ENCODE measurements at regions not wholly inside any gene's neighbourhood (a gene's known extent, or its start where the extent isn't known, plus 50 kb on each side); places are given as distances from the start of the nearest gene placed in this dataset.
"Not testable (repeated sequence)": the region's sequence is repeated elsewhere in the genome, so short reads cannot be mapped to it uniquely, and the experiment has no call there.

DNA sequence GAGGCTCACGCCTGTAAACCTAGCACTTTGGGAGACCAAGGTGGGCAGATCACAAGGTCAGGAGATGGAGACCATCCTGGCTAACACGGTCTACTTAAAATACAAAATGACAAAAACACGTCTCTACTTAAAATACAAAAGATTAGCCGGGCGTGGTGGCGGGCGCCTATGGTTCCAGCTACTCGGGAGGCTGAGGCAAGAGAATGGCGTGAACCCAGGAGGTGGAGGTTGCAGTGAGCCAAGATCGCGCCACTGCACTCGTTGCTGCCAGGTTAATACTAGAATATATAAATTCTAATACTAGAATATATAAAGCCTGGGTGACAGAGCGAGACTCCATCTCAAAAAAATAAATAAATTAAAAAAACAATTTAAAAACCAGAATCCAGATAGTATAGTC, 588.7 kb upstream of the CDH7 start:
- not testable (repeated sequence) for H3K27ac Mint-ChIP-seq, DNase-seq

GRCh38 chr18:65146482-65147021, 604.3 kb upstream of the CDH7 start:
- no peaks in the 10 kb centered on the region for H3K27me3 Mint-ChIP-seq

More for the DNA sequence above, 588.7 kb upstream of the CDH7 start:
- not testable (repeated sequence) for H3K4me1 Mint-ChIP-seq (ENCODE audit: low read depth); H3K4me3 Mint-ChIP-seq; H3K36me3 Mint-ChIP-seq (ENCODE audit: low read depth); H3K27me3 Mint-ChIP-seq
- H3K9me3 Mint-ChIP-seq = peaks cover 10% of the 10 kb centered on the region

DNA sequence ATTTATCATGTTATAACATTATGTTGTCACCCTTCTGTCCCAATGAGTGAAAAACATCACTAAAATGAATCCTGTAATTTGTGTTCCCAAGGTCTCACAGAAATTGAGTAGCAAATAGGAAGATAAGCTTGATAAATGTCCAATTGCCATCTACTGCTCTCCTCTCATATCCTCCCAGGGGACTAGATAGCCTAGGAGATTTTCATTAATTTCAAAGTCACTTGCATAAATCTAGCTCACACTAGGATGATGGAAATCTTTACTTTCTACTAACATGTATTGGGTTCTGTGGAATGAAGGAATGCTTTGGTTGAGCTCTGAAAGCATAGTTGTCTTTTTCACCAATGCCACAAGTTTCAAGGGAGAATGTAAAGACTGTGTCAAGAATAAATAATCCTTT, 605.5 kb upstream of the CDH7 start:
- no peak overlapping the region for H3K4me3 Mint-ChIP-seq
- no peak for DNase-seq
- H3K27ac Mint-ChIP-seq = no peak overlapping the region
- H3K27me3 Mint-ChIP-seq = no peaks in the 10 kb centered on the region
- peaks cover 5% of the 10 kb centered on the region for H3K9me3 Mint-ChIP-seq
- H3K4me1 Mint-ChIP-seq (ENCODE audit: low read depth) = no peaks in the 10 kb centered on the region
- no peaks in the 10 kb centered on the region for H3K36me3 Mint-ChIP-seq (ENCODE audit: low read depth)

More at GRCh38 chr18:65146482-65147021, 604.3 kb upstream of the CDH7 start:
- no peak overlapping the region for H3K4me3 Mint-ChIP-seq
- no peaks in the 10 kb centered on the region for H3K36me3 Mint-ChIP-seq (ENCODE audit: low read depth)
- DNase-seq = no peak
- no peak overlapping the region for H3K27ac Mint-ChIP-seq
- peaks cover 9% of the 10 kb centered on the region for H3K9me3 Mint-ChIP-seq
- H3K4me1 Mint-ChIP-seq (ENCODE audit: low read depth) = no peaks in the 10 kb centered on the region

GRCh38 chr18:65133610-65134009, 617.2 kb upstream of the CDH7 start:
- Mint-ChIP-seq H3K36me3 (ENCODE audit: low read depth) (no peaks in the 10 kb centered on the region), H3K27me3 (no peaks in the 10 kb centered on the region), H3K27ac (no peak overlapping the region), H3K4me3 (no peak overlapping the region), H3K4me1 (ENCODE audit: low read depth) (no peaks in the 10 kb centered on the region), H3K9me3 (peaks cover 9% of the 10 kb centered on the region)
- no peak for DNase-seq

GRCh38 chr18:65124633-65125032, 626.2 kb upstream of the CDH7 start:
- Mint-ChIP-seq H3K36me3 (ENCODE audit: low read depth) (no peaks in the 10 kb centered on the region), H3K27me3 (no peaks in the 10 kb centered on the region), H3K9me3 (peaks cover 30% of the 10 kb centered on the region), H3K4me1 (ENCODE audit: low read depth) (no peaks in the 10 kb centered on the region), H3K27ac (no peak overlapping the region), H3K4me3 (no peak overlapping the region)
- DNase-seq = no peak

- Mint-ChIP-seq H3K36me3 (ENCODE audit: low read depth) (no peaks in the 10 kb centered on the region), H3K27me3 (no peaks in the 10 kb centered on the region), H3K4me1 (ENCODE audit: low read depth) (no peaks in the 10 kb centered on the region), H3K4me3 (no peak overlapping the region), H3K9me3 (peaks cover 16% of the 10 kb centered on the region), H3K27ac (no peak overlapping the region)
- no peak for DNase-seq
These were observed 646.9 kb upstream of the CDH7 start for GRCh38 chr18:65103864-65104263.

DNA sequence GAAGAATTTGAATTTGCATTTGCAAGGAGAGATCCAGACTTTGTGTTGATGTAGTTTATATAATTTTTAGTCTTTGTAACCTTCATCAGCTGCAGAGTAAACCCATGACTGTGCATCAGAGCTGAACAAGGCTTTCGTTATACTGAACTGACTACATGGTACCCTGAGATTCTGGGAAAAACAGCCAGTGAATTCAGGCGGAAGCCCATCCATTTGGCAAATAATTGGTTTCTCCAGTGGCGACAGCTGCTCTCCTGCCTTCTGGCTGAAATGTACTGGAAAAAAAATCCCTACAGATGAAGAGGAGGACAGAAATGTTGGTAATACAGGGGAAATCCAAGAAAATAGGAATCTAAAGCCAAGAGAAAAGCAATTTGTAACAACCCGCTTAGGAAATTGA, 657.5 kb upstream of the CDH7 start:
- Mint-ChIP-seq H3K27ac (no peak overlapping the region), H3K27me3 (no peaks in the 10 kb centered on the region), H3K4me1 (ENCODE audit: low read depth) (no peaks in the 10 kb centered on the region), H3K36me3 (ENCODE audit: low read depth) (no peaks in the 10 kb centered on the region), H3K9me3 (peaks cover 5% of the 10 kb centered on the region), H3K4me3 (no peak overlapping the region)
- no peak for DNase-seq

DNA sequence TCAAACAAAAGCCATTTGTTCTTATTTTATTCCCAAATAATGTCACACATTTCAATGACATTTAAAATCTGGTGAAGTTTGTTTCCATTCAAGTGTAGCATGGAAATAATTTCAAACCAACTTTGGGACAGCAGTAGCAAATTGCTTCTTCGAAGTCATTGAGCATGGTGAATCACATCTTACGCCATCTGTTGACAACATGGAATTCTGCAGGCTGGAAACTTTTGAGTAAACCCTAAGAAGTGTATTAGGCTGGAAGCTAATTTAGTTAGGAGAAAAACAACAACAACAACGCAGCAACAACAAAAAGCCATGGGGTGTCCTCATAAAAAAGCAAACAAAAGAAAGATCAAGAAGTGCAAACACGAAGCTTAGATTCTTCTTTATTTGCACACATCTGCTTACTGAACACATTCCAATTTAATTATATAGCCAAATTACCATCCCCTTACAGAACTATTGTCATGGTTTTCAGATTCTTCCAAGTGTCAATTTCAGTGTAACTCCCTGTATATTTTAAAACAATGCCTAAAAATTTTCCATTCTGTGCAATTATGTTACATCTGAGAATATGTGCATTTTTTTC, 659.0 kb upstream of the CDH7 start:
- Mint-ChIP-seq H3K27ac (no peak overlapping the region), H3K4me3 (no peak overlapping the region), H3K9me3 (peaks cover 5% of the 10 kb centered on the region)

DNA sequence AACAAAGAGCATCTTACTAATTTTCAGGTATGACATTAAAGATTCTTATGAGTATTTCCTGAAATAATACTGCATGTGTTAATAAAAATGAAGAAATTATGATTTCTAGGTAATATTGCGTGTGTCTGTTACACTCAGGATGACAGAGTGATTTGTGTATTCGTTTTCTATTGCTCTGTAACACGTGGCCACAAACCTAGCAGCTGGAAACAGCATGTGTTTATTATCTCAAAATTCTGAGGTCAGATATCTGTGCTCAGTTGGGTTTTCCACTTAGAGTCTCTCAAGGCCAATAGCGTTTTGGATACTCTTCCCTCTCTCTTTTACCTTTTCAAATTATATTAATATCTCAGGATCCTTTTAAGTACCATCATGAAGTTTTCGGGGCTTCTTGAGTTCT, 667.9 kb upstream of the CDH7 start:
- Mint-ChIP-seq H3K27ac (no peak overlapping the region), H3K4me3 (no peak overlapping the region), H3K9me3 (peaks cover 8% of the 10 kb centered on the region), H3K27me3 (no peaks in the 10 kb centered on the region), H3K36me3 (ENCODE audit: low read depth) (no peaks in the 10 kb centered on the region), H3K4me1 (ENCODE audit: low read depth) (no peaks in the 10 kb centered on the region)
- DNase-seq = no peak

More for the DNA sequence above, 659.0 kb upstream of the CDH7 start:
- DNase-seq = no peak
- no peaks in the 10 kb centered on the region for H3K36me3 Mint-ChIP-seq (ENCODE audit: low read depth)
- H3K4me1 Mint-ChIP-seq (ENCODE audit: low read depth) = no peaks in the 10 kb centered on the region
- H3K27me3 Mint-ChIP-seq = no peaks in the 10 kb centered on the region

DNA sequence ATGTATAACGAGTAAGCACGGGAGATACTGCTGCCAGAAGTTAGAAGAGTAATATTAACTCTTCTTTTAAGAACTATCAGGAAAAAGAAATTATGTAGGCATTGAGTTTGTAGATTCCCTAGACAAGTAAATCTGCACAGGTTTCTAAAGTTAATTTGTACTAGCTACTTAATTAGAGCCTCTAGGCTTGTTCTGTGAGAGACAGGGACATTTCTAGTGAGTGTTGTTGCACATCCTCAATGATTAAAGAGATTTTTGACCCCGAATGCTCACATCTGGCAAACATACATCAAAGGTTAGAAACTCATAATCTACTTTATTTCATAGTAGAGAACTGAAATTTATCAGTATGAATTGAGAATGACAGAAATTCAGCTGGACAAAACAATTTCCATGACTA, 669.0 kb upstream of the CDH7 start:
- Mint-ChIP-seq H3K36me3 (ENCODE audit: low read depth) (no peaks in the 10 kb centered on the region), H3K4me3 (no peak overlapping the region), H3K27me3 (no peaks in the 10 kb centered on the region), H3K9me3 (peaks cover 8% of the 10 kb centered on the region), H3K27ac (no peak overlapping the region), H3K4me1 (ENCODE audit: low read depth) (no peaks in the 10 kb centered on the region)
- DNase-seq = no peak

GRCh38 chr18:65073060-65073550, 677.7 kb upstream of the CDH7 start:
- H3K9me3 Mint-ChIP-seq = peaks cover 12% of the 10 kb centered on the region
- H3K36me3 Mint-ChIP-seq (ENCODE audit: low read depth) = no peaks in the 10 kb centered on the region
- H3K27me3 Mint-ChIP-seq = no peaks in the 10 kb centered on the region
- H3K4me1 Mint-ChIP-seq (ENCODE audit: low read depth) = no peaks in the 10 kb centered on the region
- H3K27ac Mint-ChIP-seq = no peak overlapping the region
- no peak overlapping the region for H3K4me3 Mint-ChIP-seq
- DNase-seq = no peak

DNA sequence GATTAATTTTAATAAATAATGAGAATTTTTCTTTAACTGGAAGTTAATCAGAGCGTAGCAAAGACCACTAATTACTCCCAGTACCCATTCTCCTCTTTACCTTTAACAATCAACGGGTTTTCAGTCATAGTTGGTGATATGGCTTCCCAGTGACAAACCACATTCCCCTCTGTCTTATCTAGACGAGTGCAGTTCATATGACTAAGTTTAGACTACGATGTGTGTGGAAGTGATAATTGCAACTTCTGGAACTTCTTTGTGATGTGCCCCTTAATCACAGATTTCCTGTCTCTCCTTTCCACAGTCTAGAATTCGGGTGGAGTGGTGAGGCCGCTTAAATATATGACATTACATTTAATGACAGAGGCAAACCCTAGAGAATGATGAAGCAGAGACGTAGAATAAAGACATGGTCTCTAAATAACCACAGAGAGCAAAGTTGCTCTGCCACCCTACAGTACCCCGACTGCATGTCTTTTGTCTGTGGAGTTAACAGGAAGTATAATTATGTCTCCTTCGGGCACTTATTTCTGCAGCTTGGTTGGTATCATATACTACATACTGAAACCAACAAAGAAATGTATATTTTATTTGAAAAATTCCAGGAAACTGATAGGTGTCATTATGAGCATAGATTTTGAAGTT, 693.3 kb upstream of the CDH7 start:
- Mint-ChIP-seq H3K36me3 (ENCODE audit: low read depth) (no peaks in the 10 kb centered on the region), H3K4me3 (no peak overlapping the region), H3K4me1 (ENCODE audit: low read depth) (no peaks in the 10 kb centered on the region), H3K9me3 (peaks cover 18% of the 10 kb centered on the region), H3K27me3 (no peaks in the 10 kb centered on the region), H3K27ac (no peak overlapping the region)
- DNase-seq = no peak

GRCh38 chr18:65056575-65056974, 694.2 kb upstream of the CDH7 start:
- Mint-ChIP-seq H3K9me3 (peaks cover 12% of the 10 kb centered on the region), H3K27ac (no peak overlapping the region), H3K4me3 (no peak overlapping the region), H3K4me1 (ENCODE audit: low read depth) (no peaks in the 10 kb centered on the region), H3K36me3 (ENCODE audit: low read depth) (no peaks in the 10 kb centered on the region), H3K27me3 (no peaks in the 10 kb centered on the region)
- DNase-seq = no peak

- Mint-ChIP-seq H3K36me3 (ENCODE audit: low read depth) (no peaks in the 10 kb centered on the region), H3K4me1 (ENCODE audit: low read depth) (no peaks in the 10 kb centered on the region), H3K9me3 (peaks cover 16% of the 10 kb centered on the region), H3K27me3 (no peaks in the 10 kb centered on the region), H3K27ac (no peak overlapping the region), H3K4me3 (no peak overlapping the region)
- DNase-seq = no peak
These were observed 701.2 kb upstream of the CDH7 start for GRCh38 chr18:65049586-65049985.

DNA sequence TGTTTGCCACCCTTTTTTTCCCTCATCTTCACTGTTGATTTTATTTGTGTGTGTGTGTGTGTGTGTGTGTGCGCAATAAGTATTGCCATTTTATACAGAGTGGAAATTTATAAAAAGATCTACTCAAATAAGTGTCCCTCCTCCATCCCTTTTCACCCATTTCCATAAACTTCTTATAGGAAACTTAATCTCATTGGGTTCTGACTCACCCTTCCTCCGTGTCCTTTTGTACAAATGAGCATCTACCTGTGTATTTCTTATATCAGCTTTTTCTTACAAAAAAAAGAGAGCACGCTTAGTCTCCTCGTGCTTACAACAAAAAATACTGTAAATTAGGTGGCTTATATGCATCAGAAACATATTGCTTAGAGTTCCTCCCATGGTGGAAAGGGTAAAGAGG, 711.2 kb upstream of the CDH7 start:
- Mint-ChIP-seq H3K36me3 (ENCODE audit: low read depth) (no peaks in the 10 kb centered on the region), H3K27ac (no peak overlapping the region), H3K27me3 (no peaks in the 10 kb centered on the region), H3K4me1 (ENCODE audit: low read depth) (no peaks in the 10 kb centered on the region), H3K9me3 (peaks cover 11% of the 10 kb centered on the region), H3K4me3 (no peak overlapping the region)
- no peak for DNase-seq
